HepG2 (cell line): ENCODE measurements at regions not wholly inside any gene's neighbourhood (a gene's known extent, or its start where the extent isn't known, plus 50 kb on each side); places are given as distances from the start of the nearest gene placed in this dataset.

Source experiments
- ATAC-seq: fragments of 200-7000 bp; cut with Tn5 transposase; 3 replicates; pipeline ENCODE4 v1.9.1; 2020; ENCODE audit warnings: mild to moderate bottlenecking, moderate library complexity
- BruUV-seq: library from RNA; stranded (reverse); fragments of 400-500 nt; replicated peaks from 2 replicates; lab custom pipeline; 2021; lab: Mats Ljungman, UMichigan
- CTCF ChIA-PET: fragments of 300-600 bp; formaldehyde crosslinking; extraction: SDS; loops from one replicate; lab custom pipeline; 2021; ENCODE audit warnings: low total read pairs, inconsistent platforms, low intra/inter-chr PET ratio; lab: Yijun Ruan, JAX
- POLR2A ChIA-PET: fragments of 350-600 bp; sonication (Branson Sonifier 250); formaldehyde crosslinking; loops from one replicate; lab custom pipeline; 2020; ENCODE audit warnings: antibody characterized with exemption, inconsistent platforms; lab: Yijun Ruan, JAX
- DNase-seq: peaks from one replicate; pipeline ENCODE4 v3.0.0-alpha.2; 2015; ENCODE audit warnings: low spot score
- FAIRE-seq: peaks from 3 replicates; lab custom pipeline; 2011; peaks lifted over from hg19 to GRCh38; lab: Jason Lieb, UNC
- H2AFZ ChIP-seq: one replicate; pipeline ENCODE4 v1.6.1; 2011; ENCODE audit warnings: low read length, inconsistent platforms
- H3K27ac ChIP-seq: fragments of 300-600 bp; 3 replicates; pipeline ENCODE4 v1.8.0; 2011; ENCODE audit warnings: mixed run types, mild to moderate bottlenecking, mixed read lengths, low read length, inconsistent platforms; ENCODE audit not compliant: insufficient read depth; ENCODE audit errors: extremely low read length
- H3K27me3 ChIP-seq, 2 experiments: fragments of 200-600 bp in 1 of 2; 2 replicates in 1 of 2; 3 replicates in 1 of 2; pipeline versions ENCODE4 v1.6.0 to v1.8.0; 2011; ENCODE audit warnings: low read length in 2 of 2, mild to moderate bottlenecking in 2 of 2, moderate library complexity in 2 of 2, inconsistent platforms in 1 of 2; ENCODE audit not compliant: insufficient read depth in 2 of 2, control insufficient read depth in 1 of 2
- H3K36me3 ChIP-seq, 2 experiments: fragments of 200-600 bp in 1 of 2; replicated peaks in 1 of 2; 2 replicates in 1 of 2; 3 replicates in 1 of 2; pipeline versions ENCODE4 v1.5.1 to v1.8.0; 2011; ENCODE audit warnings: low read length in 2 of 2, inconsistent platforms in 1 of 2; ENCODE audit not compliant: insufficient read depth in 2 of 2, control insufficient read depth in 1 of 2
- H3K4me1 ChIP-seq: 2 replicates; pipeline ENCODE4 v1.5.1; 2012; ENCODE audit warnings: low read length, inconsistent platforms; ENCODE audit not compliant: insufficient read depth
- H3K4me2 ChIP-seq: 2 replicates; pipeline ENCODE4 v1.6.0; 2011; ENCODE audit warnings: low read depth, low read length, inconsistent platforms
- H3K4me3 ChIP-seq, 3 experiments: fragments of 200-600 bp in 1 of 3; sonication (generic), shearing (Covaris generic) in 1 of 3; replicated peaks in 1 of 3; 2 replicates each; pipeline ENCODE4 v1.5.1; 2011 to 2016; ENCODE audit warnings: low read length in 3 of 3, inconsistent platforms in 2 of 3, low read depth in 2 of 3, mild to moderate bottlenecking in 2 of 3, control low read depth in 1 of 3, mixed read lengths in 1 of 3; ENCODE audit not compliant: insufficient read depth in 1 of 3
- H3K79me2 ChIP-seq: one replicate; pipeline ENCODE4 v1.6.1; 2011; ENCODE audit warnings: low read length, inconsistent platforms; ENCODE audit not compliant: insufficient read depth
- H3K9ac ChIP-seq: 2 replicates; pipeline ENCODE4 v1.6.0; 2011; ENCODE audit warnings: mild to moderate bottlenecking, low read depth, low read length, inconsistent platforms; ENCODE audit not compliant: insufficient read depth
- H3K9me3 ChIP-seq: 2 replicates; pipeline ENCODE4 v1.5.1; 2012; ENCODE audit warnings: mild to moderate bottlenecking, low read length
- H4K20me1 ChIP-seq: 2 replicates; pipeline ENCODE4 v1.6.0; 2011; ENCODE audit warnings: inconsistent platforms, mild to moderate bottlenecking, low read length, moderate library complexity; ENCODE audit not compliant: insufficient read depth
- BCL6 ChIP-seq: IDR thresholded peaks from 2 replicates; pipeline ENCODE4 v1.6.1; 2016; ENCODE audit warnings: missing genetic modification reagents, missing compliant biosample characterization
- CENPT ChIP-seq: sonication (generic); formaldehyde crosslinking; IDR thresholded peaks from 2 replicates; pipeline ENCODE4 v1.8.0; 2022; ENCODE audit warnings: low read depth, mild to moderate bottlenecking, moderate library complexity, missing genetic modification reagents
- E2F5 ChIP-seq: sonication (generic); formaldehyde crosslinking; conservative IDR thresholded peaks from 2 replicates; pipeline ENCODE4 v1.4.0; 2020; ENCODE audit warnings: missing genetic modification reagents
- GMEB2 ChIP-seq: IDR thresholded peaks from 2 replicates; pipeline ENCODE4 v1.6.1; 2016; ENCODE audit warnings: missing biosample characterization, missing genetic modification reagents, low read depth
- GZF1 ChIP-seq: sonication (generic); formaldehyde crosslinking; IDR thresholded peaks from 2 replicates; pipeline ENCODE4 v1.5.1; 2020; ENCODE audit warnings: mild to moderate bottlenecking, missing genetic modification reagents
- HCFC1 ChIP-seq: fragments of 150-350 bp; IDR thresholded peaks from 2 replicates; pipeline ENCODE4 v1.6.1; 2014; ENCODE audit warnings: low read depth, low read length
- HMG20B ChIP-seq: conservative IDR thresholded peaks from 2 replicates; pipeline ENCODE4 v1.6.1; 2016; ENCODE audit warnings: missing genetic modification reagents, missing compliant biosample characterization
- KMT2B ChIP-seq: IDR thresholded peaks from 2 replicates; pipeline ENCODE4 v1.6.1; 2016; ENCODE audit warnings: missing genetic modification reagents, missing compliant biosample characterization
- MAFG ChIP-seq: sonication (generic); formaldehyde crosslinking; IDR thresholded peaks from 2 replicates; pipeline ENCODE4 v1.5.1; 2020; ENCODE audit warnings: mild to moderate bottlenecking, missing genetic modification reagents
- POLR2G ChIP-seq: fragments of 200-400 bp; formaldehyde crosslinking; IDR thresholded peaks from 2 replicates; pipeline ENCODE4 v1.6.1; 2018; ENCODE audit warnings: mild to moderate bottlenecking, low read depth, low read length, moderate library complexity
- RBFOX2 ChIP-seq: fragments of 200-400 bp; formaldehyde crosslinking; IDR thresholded peaks from 2 replicates; pipeline ENCODE4 v1.6.1; 2017; ENCODE audit warnings: low read depth, mild to moderate bottlenecking, low read length
- STAT5B ChIP-seq: sonication (generic); formaldehyde crosslinking; IDR thresholded peaks from 2 replicates; pipeline ENCODE4 v1.4.0; 2020; ENCODE audit warnings: missing genetic modification reagents
- ZNF10 ChIP-seq: sonication (generic); formaldehyde crosslinking; IDR thresholded peaks from 2 replicates; pipeline ENCODE4 v1.4.0; 2020; ENCODE audit warnings: mild to moderate bottlenecking, low read depth, missing genetic modification reagents, borderline replicate concordance
- ZNF430 ChIP-seq: sonication (generic); formaldehyde crosslinking; IDR thresholded peaks from 2 replicates; pipeline ENCODE4 v1.9.0; 2021; ENCODE audit warnings: mild to moderate bottlenecking, missing genetic modification reagents
- ZNF574 ChIP-seq: sonication (generic); formaldehyde crosslinking; IDR thresholded peaks from 2 replicates; pipeline ENCODE4 v1.4.0; 2020; ENCODE audit warnings: missing genetic modification reagents
- ZNF766 ChIP-seq: sonication (generic); formaldehyde crosslinking; IDR thresholded peaks from 2 replicates; pipeline ENCODE4 v1.5.0; 2020; ENCODE audit warnings: missing genetic modification reagents, borderline replicate concordance
- ZNF850 ChIP-seq: sonication (generic); formaldehyde crosslinking; conservative IDR thresholded peaks from 2 replicates; pipeline ENCODE4 v1.9.0; 2021; ENCODE audit warnings: mild to moderate bottlenecking, missing genetic modification reagents
- WGBS: methylation state at CpG from one replicate; pipeline ENCODE4 v1.1.6; 2017; ENCODE audit warnings: low lambda C conversion rate; 5-methylcytosine and 5-hydroxymethylcytosine counted together
- in situ Hi-C: cut with HindIII; loops from 2 replicates; pipeline ENCODE4 v1.10.0; 2017; ENCODE audit warnings: low pct_unique_long_range_greater_than_20kb; ENCODE audit not compliant: extremely low pct_ligation_motif_present
- intact Hi-C: fragments of 100-400 bp; cut with micrococcal nuclease; formaldehyde crosslinking; loops from one replicate; pipeline ENCODE4 v1.10.0; 2022; ENCODE audit not compliant: unreplicated experiment
- TF ChIP-seq, protein P1 (sequence below): sonication (generic); formaldehyde crosslinking; IDR thresholded peaks from 2 replicates; pipeline ENCODE4 v1.4.0; 2020; ENCODE audit warnings: missing genetic modification reagents

GRCh38 chr1:224804220-224804619 is 125.3 kb upstream of the DNAH14 start:
- Histone ChIP-seq H3K27me3 (no peaks in the 10 kb centered on the region), H3K4me1 (no peaks in the 10 kb centered on the region), H3K79me2 (no peaks in the 10 kb centered on the region), H3K4me3 (no peak overlapping the region), H2AFZ (no peak overlapping the region), H3K36me3 (no peaks in the 10 kb centered on the region), H3K4me2 (no peak overlapping the region), H3K9me3 (no peaks in the 10 kb centered on the region), H3K27ac (no peak overlapping the region), H4K20me1 (no peaks in the 10 kb centered on the region), H3K9ac (no peak overlapping the region)
- in situ Hi-C loops: no loop called here
- intact Hi-C loops: no loop called here
- ChIA-PET POLR2A (no interaction called here), CTCF (no interaction called here)
- no peak for FAIRE-seq
- no peak for ATAC-seq
- 11% methylated on average over 3 of the region's 3 CpGs for WGBS
- TF ChIP-seq MAFG (CRISPR knock-in tag): no peak
- TF ChIP-seq STAT5B (CRISPR knock-in tag): no peak
- TF ChIP-seq E2F5: no peak
- TF ChIP-seq ZNF574 (CRISPR knock-in tag): no peak
- TF ChIP-seq KMT2B (CRISPR knock-in tag): no peak
- no peak for TF ChIP-seq ZNF430
- no peak for TF ChIP-seq RBFOX2
- no peak for TF ChIP-seq GZF1 (CRISPR knock-in tag)
- no peak for TF ChIP-seq BCL6
- TF ChIP-seq, protein P1, sequence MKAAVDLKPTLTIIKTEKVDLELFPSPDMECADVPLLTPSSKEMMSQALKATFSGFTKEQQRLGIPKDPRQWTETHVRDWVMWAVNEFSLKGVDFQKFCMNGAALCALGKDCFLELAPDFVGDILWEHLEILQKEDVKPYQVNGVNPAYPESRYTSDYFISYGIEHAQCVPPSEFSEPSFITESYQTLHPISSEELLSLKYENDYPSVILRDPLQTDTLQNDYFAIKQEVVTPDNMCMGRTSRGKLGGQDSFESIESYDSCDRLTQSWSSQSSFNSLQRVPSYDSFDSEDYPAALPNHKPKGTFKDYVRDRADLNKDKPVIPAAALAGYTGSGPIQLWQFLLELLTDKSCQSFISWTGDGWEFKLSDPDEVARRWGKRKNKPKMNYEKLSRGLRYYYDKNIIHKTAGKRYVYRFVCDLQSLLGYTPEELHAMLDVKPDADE (CRISPR knock-in tag): no peak
- no peak for TF ChIP-seq HCFC1
- TF ChIP-seq ZNF850 (CRISPR knock-in tag): no peak
- no peak for TF ChIP-seq ZNF766 (CRISPR knock-in tag)
- no peak for TF ChIP-seq POLR2G
- TF ChIP-seq GMEB2 (CRISPR knock-in tag): no peak
- TF ChIP-seq CENPT (CRISPR knock-in tag): no peak
- no peak for TF ChIP-seq ZNF10
- no peak for TF ChIP-seq HMG20B (CRISPR knock-in tag)
- no peak for DNase-seq
- BruUV-seq: no TSS peak
